H1 (cell line): ENCODE measurements at regions not wholly inside any gene's neighbourhood (a gene's known extent, or its start where the extent isn't known, plus 50 kb on each side); places are given as distances from the start of the nearest gene placed in this dataset.

Experiments used
- CTCF ChIA-PET: fragments of 300-600 bp; sonication (Branson Sonifier 250); formaldehyde crosslinking; loops from one replicate; lab custom pipeline; 2021; ENCODE audit not compliant: partially characterized antibody; lab: Charles Lee
- POLR2A ChIA-PET: fragments of 300-600 bp; sonication (Branson Sonifier 250); formaldehyde crosslinking; loops from one replicate; lab custom pipeline; 2021; ENCODE audit warnings: inconsistent platforms; ENCODE audit not compliant: partially characterized antibody; lab: Charles Lee
- DNase-seq, 2 experiments: peaks; one replicate each; pipeline versions ENCODE4 v3.0.0 to v3.0.0-alpha.2; 2010 to 2022; ENCODE audit warnings: low spot score in 2 of 2, low read depth in 1 of 2, mixed read lengths in 1 of 2
- FAIRE-seq: peaks from 2 replicates; lab custom pipeline; 2011; peaks lifted over from hg19 to GRCh38; lab: Jason Lieb, UNC
- H2AFZ ChIP-seq: 2 replicates; pipeline ENCODE4 v1.8.1; 2012; ENCODE audit warnings: low read length, inconsistent platforms
- H2AK5ac ChIP-seq: 2 replicates; pipeline ENCODE4 v1.6.1; 2013; ENCODE audit warnings: low read depth, low read length
- H2BK120ac ChIP-seq: replicated peaks from 2 replicates; pipeline ENCODE3; 2013; ENCODE audit warnings: low read depth, low read length, inconsistent platforms
- H2BK12ac ChIP-seq: 2 replicates; pipeline ENCODE4 v1.6.1; 2013; ENCODE audit warnings: low read depth, low read length
- H2BK15ac ChIP-seq: 2 replicates; pipeline ENCODE4 v1.6.1; 2013; ENCODE audit warnings: low read length
- H2BK20ac ChIP-seq: 2 replicates; pipeline ENCODE4 v1.6.1; 2013; ENCODE audit warnings: low read length
- H2BK5ac ChIP-seq: 2 replicates; pipeline ENCODE4 v1.6.1; 2013; ENCODE audit warnings: low read depth, low read length
- H3K14ac ChIP-seq: 2 replicates; pipeline ENCODE4 v1.6.1; 2013; ENCODE audit warnings: inconsistent platforms; ENCODE audit not compliant: insufficient read length
- H3K18ac ChIP-seq: 2 replicates; pipeline ENCODE4 v1.6.1; 2013; ENCODE audit warnings: low read length; ENCODE audit errors: extremely low read depth
- H3K23ac ChIP-seq: 2 replicates; pipeline ENCODE4 v1.6.1; 2013; ENCODE audit warnings: inconsistent platforms; ENCODE audit not compliant: insufficient read length
- H3K23me2 ChIP-seq: 2 replicates; pipeline ENCODE4 v1.6.1; 2013; ENCODE audit warnings: low read depth, low read length
- H3K27ac ChIP-seq: 2 replicates; pipeline ENCODE4 v1.6.1; 2011; ENCODE audit warnings: low read depth, low read length, inconsistent platforms
- H3K27me3 ChIP-seq, 4 experiments: replicated peaks in 1 of 4; 1 replicate in 1 of 4; 2 replicates in 3 of 4; pipeline versions ENCODE4 v1.6.1 to v1.8.1; 2011 to 2013; ENCODE audit warnings: low read length in 3 of 4, mild to moderate bottlenecking in 3 of 4, inconsistent platforms in 2 of 4, mixed read lengths in 2 of 4, moderate library complexity in 1 of 4; ENCODE audit not compliant: control insufficient read depth in 3 of 4, insufficient read depth in 3 of 4; ENCODE audit errors: extremely low read depth in 1 of 4
- H3K36me3 ChIP-seq, 4 experiments: 2 replicates each; pipeline versions ENCODE4 v1.6.1 to v1.8.1; 2011 to 2013; ENCODE audit warnings: mild to moderate bottlenecking in 4 of 4, low read length in 3 of 4, moderate library complexity in 2 of 4, control low read depth in 1 of 4, inconsistent platforms in 1 of 4; ENCODE audit not compliant: insufficient read depth in 4 of 4, control insufficient read depth in 2 of 4
- H3K4ac ChIP-seq: replicated peaks from 2 replicates; pipeline ENCODE3; 2013; ENCODE audit warnings: low read length, low read depth, mixed read lengths, inconsistent platforms; ENCODE audit not compliant: insufficient read length
- H3K4me1 ChIP-seq, 4 experiments: replicated peaks in 1 of 4; 1 replicate in 1 of 4; 2 replicates in 3 of 4; pipeline versions ENCODE4 v1.6.1 to v1.8.1; 2011 to 2013; ENCODE audit warnings: low read length in 3 of 4, inconsistent platforms in 2 of 4, mixed read lengths in 1 of 4; ENCODE audit not compliant: insufficient read depth in 4 of 4, control insufficient read depth in 3 of 4
- H3K4me2 ChIP-seq, 2 experiments: 2 replicates each; pipeline versions ENCODE4 v1.6.1 to v1.8.1; 2011 to 2013; ENCODE audit warnings: low read depth in 2 of 2, low read length in 2 of 2, control low read depth in 1 of 2, inconsistent platforms in 1 of 2, mild to moderate bottlenecking in 1 of 2; ENCODE audit not compliant: insufficient read depth in 1 of 2
- H3K4me3 ChIP-seq, 4 experiments: fragments of 200-600, 300-600 bp in 1 of 4; sonication (generic), shearing (Covaris generic), sonication (Bioruptor Twin) in 1 of 4; 2 replicates each; pipeline versions ENCODE4 v1.5.1 to v1.8.1; 2011 to 2016; ENCODE audit warnings: low read length in 4 of 4, low read depth in 3 of 4, control low read depth in 2 of 4, inconsistent platforms in 2 of 4, mild to moderate bottlenecking in 2 of 4, mixed read lengths in 1 of 4, moderate library complexity in 1 of 4; ENCODE audit not compliant: insufficient read depth in 2 of 4; ENCODE audit errors: extremely low read depth in 1 of 4
- H3K56ac ChIP-seq: replicated peaks from 2 replicates; pipeline ENCODE3; 2013; ENCODE audit warnings: low read depth, mild to moderate bottlenecking, mixed read lengths, low read length, inconsistent platforms; ENCODE audit not compliant: insufficient read length
- H3K79me1 ChIP-seq: 2 replicates; pipeline ENCODE4 v1.6.1; 2013; ENCODE audit warnings: low read depth, low read length, control low read depth
- H3K79me2 ChIP-seq, 2 experiments: 2 replicates each; pipeline versions ENCODE4 v1.6.1 to v1.8.1; 2012 to 2013; ENCODE audit warnings: low read length in 2 of 2, mild to moderate bottlenecking in 2 of 2, inconsistent platforms in 1 of 2; ENCODE audit not compliant: insufficient read depth in 2 of 2, control insufficient read depth in 1 of 2
- H3K9ac ChIP-seq, 4 experiments: replicated peaks in 1 of 4; 1 replicate in 1 of 4; 2 replicates in 3 of 4; pipeline versions ENCODE4 v1.6.1 to v1.8.1; 2011 to 2013; ENCODE audit warnings: low read depth in 3 of 4, low read length in 3 of 4, control low read depth in 2 of 4, mild to moderate bottlenecking in 2 of 4, moderate library complexity in 2 of 4, inconsistent platforms in 1 of 4; ENCODE audit errors: extremely low read depth in 1 of 4
- H3K9me3 ChIP-seq, 2 experiments: 2 replicates each; pipeline versions ENCODE4 v1.6.1 to v1.8.1; 2012 to 2013; ENCODE audit warnings: mild to moderate bottlenecking in 2 of 2, moderate library complexity in 2 of 2, control low read depth in 1 of 2, inconsistent platforms in 1 of 2, low read depth in 1 of 2, low read length in 1 of 2, mixed read lengths in 1 of 2; ENCODE audit not compliant: insufficient read depth in 2 of 2
- H4K20me1 ChIP-seq, 2 experiments: replicated peaks in 1 of 2; 2 replicates each; pipeline versions ENCODE3 to v1.8.1; 2011 to 2013; ENCODE audit warnings: inconsistent platforms in 2 of 2, low read length in 2 of 2, mild to moderate bottlenecking in 1 of 2; ENCODE audit not compliant: insufficient read depth in 2 of 2, control insufficient read depth in 1 of 2
- H4K5ac ChIP-seq: 2 replicates; pipeline ENCODE4 v1.6.1; 2013; ENCODE audit warnings: low read length, low read depth, mixed read lengths, inconsistent platforms; ENCODE audit not compliant: insufficient read length
- H4K8ac ChIP-seq: 2 replicates; pipeline ENCODE4 v1.8.0; 2013; ENCODE audit warnings: mild to moderate bottlenecking, moderate library complexity, low read length, inconsistent platforms; ENCODE audit not compliant: insufficient read depth; ENCODE audit errors: extremely low read depth
- H4K91ac ChIP-seq: replicated peaks from 2 replicates; pipeline ENCODE3; 2013; ENCODE audit warnings: low read length, mixed read lengths, inconsistent platforms; ENCODE audit not compliant: insufficient read length
- BACH1 ChIP-seq: IDR thresholded peaks from 2 replicates; pipeline ENCODE4 v1.6.1; 2012; ENCODE audit warnings: low read length, improper control_type of control experiment
- BRCA1 ChIP-seq: IDR thresholded peaks from 2 replicates; pipeline ENCODE4 v1.6.1; 2012; ENCODE audit warnings: low read depth, low read length, improper control_type of control experiment
- CEBPB ChIP-seq: IDR thresholded peaks from 2 replicates; pipeline ENCODE4 v1.6.1; 2012; ENCODE audit warnings: low read depth, low read length
- EZH2 ChIP-seq: fragments of 200-600 bp; sonication (generic); IDR thresholded peaks from 2 replicates; pipeline ENCODE4 v1.7.1; 2012; ENCODE audit warnings: low read depth, mild to moderate bottlenecking, moderate library complexity, low read length, inconsistent platforms; ENCODE audit not compliant: severe bottlenecking
- JUN ChIP-seq: IDR thresholded peaks from 2 replicates; pipeline ENCODE4 v1.6.1; 2011; ENCODE audit warnings: low read depth, mild to moderate bottlenecking, improper control_type of control experiment, low read length
- KDM4A ChIP-seq: IDR thresholded peaks from one replicate; pipeline ENCODE4 v1.7.1; 2012; ENCODE audit warnings: low read depth, mild to moderate bottlenecking, moderate library complexity, low read length, inconsistent platforms; ENCODE audit not compliant: severe bottlenecking
- RNF2 ChIP-seq: fragments of 200-900, 300-1000 bp; sonication (generic); IDR thresholded peaks from 2 replicates; pipeline ENCODE4 v1.7.1; 2016; ENCODE audit warnings: borderline replicate concordance, low read depth, mild to moderate bottlenecking, antibody characterized with exemption, low read length; ENCODE audit not compliant: poor library complexity, severe bottlenecking; ENCODE audit errors: missing control alignments
- SIN3A ChIP-seq, 2 experiments: IDR thresholded peaks in 1 of 2; conservative IDR thresholded peaks in 1 of 2; 2 replicates each; pipeline ENCODE4 v1.6.1; 2011 to 2012; ENCODE audit warnings: low read length in 2 of 2, improper control_type of control experiment in 1 of 2, low read depth in 1 of 2, mild to moderate bottlenecking in 1 of 2
- SIRT6 ChIP-seq: IDR thresholded peaks from one replicate; pipeline ENCODE4 v1.7.1; 2012; ENCODE audit warnings: low read length, inconsistent platforms
- SRF ChIP-seq: IDR thresholded peaks from 2 replicates; pipeline ENCODE4 v1.6.1; 2011; ENCODE audit warnings: mild to moderate bottlenecking, low read depth, low read length, moderate library complexity
- TBP ChIP-seq: IDR thresholded peaks from 2 replicates; pipeline ENCODE4 v1.6.1; 2011; ENCODE audit warnings: low read depth, low read length, improper control_type of control experiment
- WGBS, 2 experiments: shearing (Covaris generic) in 1 of 2; methylation state at CpG; one replicate each; pipeline versions ENCODE4 v1.1.6 to v1.1.7; 2013 to 2015; ENCODE audit warnings: low lambda C conversion rate in 2 of 2, mixed read lengths in 2 of 2, inconsistent platforms in 1 of 2, low coverage in 1 of 2, missing lambda C conversion rate in 1 of 2; ENCODE audit not compliant: insufficient replicate concordance in 2 of 2, insufficient coverage in 1 of 2, insufficient read length in 1 of 2; ENCODE audit errors: extremely low coverage in 1 of 2, missing lambda C conversion rate in 1 of 2; 5-methylcytosine and 5-hydroxymethylcytosine counted together
- TF ChIP-seq, protein P1 (sequence below), 3 experiments: IDR thresholded peaks; 1 replicate in 2 of 3; 2 replicates in 1 of 3; pipeline versions ENCODE4 v1.5.1 to v1.6.1; 2011; ENCODE audit warnings: low read length in 3 of 3, mild to moderate bottlenecking in 3 of 3, inconsistent platforms in 2 of 3, low read depth in 1 of 3, moderate library complexity in 1 of 3; ENCODE audit not compliant: insufficient read depth in 1 of 3; ENCODE audit errors: control extremely low read depth in 1 of 3

DNA sequence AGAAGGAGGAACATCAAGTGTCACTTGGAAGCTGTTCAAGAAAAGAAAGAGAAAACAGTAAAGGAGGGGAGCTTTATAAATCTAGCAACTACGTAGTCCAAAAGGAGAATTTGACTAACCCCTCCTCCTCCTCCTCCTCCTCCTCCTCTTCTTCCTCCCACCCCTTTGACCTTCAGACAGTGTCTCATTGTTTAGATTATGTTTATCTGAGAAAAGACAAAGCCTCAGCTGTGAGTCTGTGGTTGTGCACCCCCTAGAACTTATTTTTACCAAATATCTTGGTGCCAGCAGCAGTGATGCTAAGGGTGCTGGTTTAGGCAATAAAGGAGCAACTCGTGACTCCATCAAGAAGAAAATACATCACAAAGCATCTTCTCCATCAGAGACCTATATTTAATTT lies 68.9 kb upstream of the BMP2K start:
- Histone ChIP-seq H3K4me2 (no peak overlapping the region; a peak in 1 of 4 replicates), H3K27ac (no peak overlapping the region), H3K27me3 (no peaks in the 10 kb centered on the region), H4K8ac (no peak overlapping the region), H3K79me2 (no peaks in the 10 kb centered on the region), H2AK5ac (no peak overlapping the region), H3K79me1 (no peaks in the 10 kb centered on the region), H3K14ac (no peak overlapping the region), H3K56ac (no peak overlapping the region), H2BK15ac (no peak overlapping the region), H3K4me3 (no peak overlapping the region), H2BK12ac (peak overlapping the region; percentile 35; the same call in 1 of the 2 replicates), H2BK20ac (no peak overlapping the region; the same call in 1 of the 2 replicates), H2BK120ac (no peak overlapping the region), H3K23me2 (no peaks in the 10 kb centered on the region), H3K9me3 (0 out of 4 replicates have a peak, but pooled peaks cover 0 to 2% of the 10 kb centered on the region in 2 experiments), H3K9ac (no peak overlapping the region), H3K18ac (no peak overlapping the region), H4K91ac (no peak overlapping the region), H3K23ac (no peak overlapping the region), H4K20me1 (no peaks in the 10 kb centered on the region), H3K4me1 (peaks cover 0 to 16% (median 5%) of the 10 kb centered on the region in 4 experiments; a peak in 5 of 7 replicates), H2BK5ac (no peak overlapping the region), H2AFZ (no peak overlapping the region), H3K36me3 (no peaks in the 10 kb centered on the region), H3K4ac (no peak overlapping the region), H4K5ac (no peak overlapping the region)
- WGBS, 2 experiments = 80% methylated on average over 1 of the region's 2 CpGs; no CpG with 5 or more reads in 1 of the 2 experiments
- FAIRE-seq (no peak), DNase-seq (no peak)
- ChIA-PET CTCF (interaction anchor here (0.7 to 1.1 kb wide), 3 partner anchors 55 to 156 kb away, joined by 3 to 4 read pairs (median 3); no protein-coding TSS in a partner anchor), POLR2A (no interaction called here)
- TF ChIP-seq, protein P1, sequence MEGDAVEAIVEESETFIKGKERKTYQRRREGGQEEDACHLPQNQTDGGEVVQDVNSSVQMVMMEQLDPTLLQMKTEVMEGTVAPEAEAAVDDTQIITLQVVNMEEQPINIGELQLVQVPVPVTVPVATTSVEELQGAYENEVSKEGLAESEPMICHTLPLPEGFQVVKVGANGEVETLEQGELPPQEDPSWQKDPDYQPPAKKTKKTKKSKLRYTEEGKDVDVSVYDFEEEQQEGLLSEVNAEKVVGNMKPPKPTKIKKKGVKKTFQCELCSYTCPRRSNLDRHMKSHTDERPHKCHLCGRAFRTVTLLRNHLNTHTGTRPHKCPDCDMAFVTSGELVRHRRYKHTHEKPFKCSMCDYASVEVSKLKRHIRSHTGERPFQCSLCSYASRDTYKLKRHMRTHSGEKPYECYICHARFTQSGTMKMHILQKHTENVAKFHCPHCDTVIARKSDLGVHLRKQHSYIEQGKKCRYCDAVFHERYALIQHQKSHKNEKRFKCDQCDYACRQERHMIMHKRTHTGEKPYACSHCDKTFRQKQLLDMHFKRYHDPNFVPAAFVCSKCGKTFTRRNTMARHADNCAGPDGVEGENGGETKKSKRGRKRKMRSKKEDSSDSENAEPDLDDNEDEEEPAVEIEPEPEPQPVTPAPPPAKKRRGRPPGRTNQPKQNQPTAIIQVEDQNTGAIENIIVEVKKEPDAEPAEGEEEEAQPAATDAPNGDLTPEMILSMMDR (IDR thresholded peaks at IDR 0.05; ENCODE audit: control extremely low read depth in 1 of 3, insufficient read depth in 1 of 3, low read depth in 1 of 3, low read length in 3 of 3) = no peak
- TF ChIP-seq SIRT6 (no peak), BRCA1 (no peak), KDM4A (no peak), TBP (no peak), BACH1 (no peak), EZH2 (no peak), SIN3A (conservative IDR thresholded peaks at IDR 0.05 in 1 of 2, IDR thresholded peaks at IDR 0.05 in 1 of 2; ENCODE audit: low read depth in 1 of 2, low read length in 2 of 2) (no peak), SRF (no peak), CEBPB (no peak), RNF2 (no peak), JUN (no peak)
